SH-SY5Y (cell line): ENCODE measurements at regions not wholly inside any gene's neighbourhood (a gene's known extent, or its start where the extent isn't known, plus 50 kb on each side); places are given as distances from the start of the nearest gene placed in this dataset.

ENCODE experiments used
- GATA2 ChIP-seq: IDR thresholded peaks from 2 replicates; pipeline ENCODE4 v1.6.1; 2011; ENCODE audit warnings: mild to moderate bottlenecking, low read depth, low read length
- GATA3 ChIP-seq: IDR thresholded peaks from 2 replicates; pipeline ENCODE4 v1.6.1; 2011; ENCODE audit warnings: low read depth, mild to moderate bottlenecking, low read length, moderate library complexity

- TF ChIP-seq GATA3 (no peak), GATA2 (no peak)
These were observed 543.5 kb downstream of the OMA1 start for GRCh38 chr1:58003059-58003458.

DNA sequence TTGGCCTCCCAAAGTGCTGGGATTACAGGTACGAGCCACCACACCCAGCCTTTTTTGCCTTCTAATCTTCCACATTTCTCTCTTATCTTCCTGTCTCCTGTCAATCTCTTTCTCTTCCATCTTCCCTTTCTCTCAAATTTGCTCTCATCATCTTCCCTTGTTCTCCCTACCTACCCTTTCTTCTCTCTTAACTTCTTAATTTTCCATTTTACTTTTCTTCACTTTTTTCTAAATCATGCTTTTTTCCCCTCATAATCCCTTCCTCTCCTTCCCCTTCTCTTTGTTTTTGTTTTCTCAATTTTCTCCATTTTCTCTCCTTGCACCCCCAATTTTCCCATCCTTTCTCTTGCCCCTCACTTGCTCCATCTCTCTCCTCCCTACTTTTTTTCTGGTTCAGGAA, 545.7 kb downstream of the OMA1 start:
- TF ChIP-seq GATA3 (no peak), GATA2 (no peak)

DNA sequence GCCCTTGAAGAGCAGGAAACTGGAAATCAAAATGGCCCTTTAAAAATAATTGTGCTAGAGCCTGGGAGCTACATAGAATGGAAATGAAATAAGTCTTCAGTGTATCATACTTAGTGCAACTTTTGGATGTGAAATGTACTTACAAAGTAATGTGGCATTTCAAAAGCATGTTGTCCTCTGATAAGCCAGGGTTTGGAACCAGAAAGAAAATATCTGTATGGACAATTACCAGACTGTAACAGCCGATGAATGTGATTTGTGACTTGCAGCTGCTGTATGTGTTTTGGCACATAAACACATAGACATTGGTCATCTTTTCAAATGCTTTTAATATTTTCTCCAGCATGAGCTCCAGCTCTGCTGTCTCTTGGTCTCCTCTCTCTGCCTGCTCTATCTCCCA, 546.4 kb downstream of the OMA1 start:
- TF ChIP-seq GATA3: no peak
- TF ChIP-seq GATA2: no peak

GRCh38 chr1:57996400-57996799, 550.1 kb downstream of the OMA1 start:
- no peak for TF ChIP-seq GATA3
- no peak for TF ChIP-seq GATA2

DNA sequence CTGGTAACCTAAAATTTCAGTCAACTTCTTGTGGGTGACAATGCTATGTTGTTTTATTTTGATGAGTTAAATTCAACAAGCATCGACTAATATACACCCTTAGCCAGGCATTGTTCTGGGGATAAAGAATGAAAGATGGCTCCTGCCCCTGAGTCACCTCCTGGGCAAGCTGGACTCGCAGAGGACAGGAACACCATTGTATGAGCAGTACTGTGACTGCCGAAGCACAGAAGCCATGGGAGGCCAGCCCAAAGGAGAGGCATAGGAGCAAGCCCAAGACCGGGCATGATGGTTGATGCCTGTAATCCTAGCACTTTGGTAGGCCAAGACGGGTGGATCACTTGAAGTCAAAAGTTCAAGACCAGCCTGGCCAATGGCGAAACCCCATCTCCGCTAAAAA, 555.2 kb downstream of the OMA1 start:
- no peak for TF ChIP-seq GATA2
- TF ChIP-seq GATA3: no peak

- no peak for TF ChIP-seq GATA3
- TF ChIP-seq GATA2: no peak
These were observed 556.6 kb downstream of the OMA1 start for GRCh38 chr1:57989877-57990276.

- TF ChIP-seq GATA3: no peak
- no peak for TF ChIP-seq GATA2
These were observed 559.0 kb downstream of the OMA1 start for GRCh38 chr1:57987523-57987922.

GRCh38 chr1:57986432-57986831, 560.1 kb downstream of the OMA1 start:
- TF ChIP-seq GATA2 (no peak), GATA3 (no peak)

- TF ChIP-seq GATA2: no peak
- no peak for TF ChIP-seq GATA3
These were observed 560.4 kb upstream of the DAB1 start for GRCh38 chr1:57984277-57984676.

DNA sequence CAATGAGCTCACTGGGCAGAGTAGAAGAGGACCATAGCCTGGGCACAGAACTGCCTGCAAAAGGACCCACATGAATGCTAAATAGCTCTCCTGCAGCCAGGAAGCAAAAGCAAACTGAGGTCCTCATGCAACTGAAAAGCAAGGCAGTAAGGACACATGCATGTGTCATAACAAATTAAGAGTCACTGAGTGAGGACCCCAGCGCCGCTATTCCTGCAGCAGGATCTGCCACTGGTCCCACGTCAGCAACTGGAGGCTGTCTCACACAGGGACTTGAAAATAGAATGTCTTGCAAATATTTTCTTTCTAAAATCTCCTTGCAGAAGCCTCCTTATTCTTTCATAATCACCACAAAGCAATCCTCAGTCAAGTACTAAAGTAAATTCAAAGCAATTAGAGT, 559.6 kb upstream of the DAB1 start:
- TF ChIP-seq GATA2 (no peak), GATA3 (no peak)

DNA sequence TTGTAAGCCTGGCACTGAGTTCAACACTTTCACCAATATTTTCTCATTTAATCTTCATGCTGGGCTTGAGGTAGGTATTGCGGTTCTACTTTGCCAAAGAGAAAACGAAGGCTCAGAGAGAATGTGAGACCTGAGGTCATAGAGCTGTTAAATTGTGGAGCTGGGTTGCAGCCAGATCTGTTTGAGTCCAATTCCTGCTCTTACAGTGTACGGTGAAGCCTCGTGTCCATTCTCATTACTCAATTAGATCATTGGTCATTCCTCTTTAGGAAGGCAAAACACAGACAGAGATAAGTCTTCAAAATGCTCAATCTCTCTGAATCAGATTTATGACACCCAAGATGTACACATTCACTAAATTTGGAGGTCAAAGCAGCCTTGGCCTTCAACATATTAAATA, 559.0 kb upstream of the DAB1 start:
- TF ChIP-seq GATA3 (no peak), GATA2 (no peak)

DNA sequence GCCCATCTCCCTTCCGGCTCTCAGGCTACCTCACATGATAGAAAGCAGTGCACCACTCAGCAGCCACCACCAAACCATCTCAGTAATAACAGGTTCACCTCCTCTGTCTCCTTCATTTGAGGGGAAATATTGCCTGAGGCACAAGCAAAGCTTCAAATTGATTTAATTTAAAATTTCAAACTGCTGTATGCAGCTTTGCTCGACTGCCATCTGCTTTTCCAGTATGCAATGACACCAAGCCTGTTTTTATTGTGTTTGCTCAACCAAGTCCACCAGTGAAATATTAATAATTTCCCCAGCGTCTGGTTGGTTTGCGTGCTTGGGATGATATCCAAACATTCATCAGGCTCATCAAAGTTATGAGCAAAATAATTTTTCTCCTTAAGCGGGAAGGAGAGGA, 552.4 kb upstream of the DAB1 start:
- TF ChIP-seq GATA2: no peak

- TF ChIP-seq GATA2: no peak
- no peak for TF ChIP-seq GATA3
These were observed 544.5 kb upstream of the DAB1 start for GRCh38 chr1:57968321-57968720.

DNA sequence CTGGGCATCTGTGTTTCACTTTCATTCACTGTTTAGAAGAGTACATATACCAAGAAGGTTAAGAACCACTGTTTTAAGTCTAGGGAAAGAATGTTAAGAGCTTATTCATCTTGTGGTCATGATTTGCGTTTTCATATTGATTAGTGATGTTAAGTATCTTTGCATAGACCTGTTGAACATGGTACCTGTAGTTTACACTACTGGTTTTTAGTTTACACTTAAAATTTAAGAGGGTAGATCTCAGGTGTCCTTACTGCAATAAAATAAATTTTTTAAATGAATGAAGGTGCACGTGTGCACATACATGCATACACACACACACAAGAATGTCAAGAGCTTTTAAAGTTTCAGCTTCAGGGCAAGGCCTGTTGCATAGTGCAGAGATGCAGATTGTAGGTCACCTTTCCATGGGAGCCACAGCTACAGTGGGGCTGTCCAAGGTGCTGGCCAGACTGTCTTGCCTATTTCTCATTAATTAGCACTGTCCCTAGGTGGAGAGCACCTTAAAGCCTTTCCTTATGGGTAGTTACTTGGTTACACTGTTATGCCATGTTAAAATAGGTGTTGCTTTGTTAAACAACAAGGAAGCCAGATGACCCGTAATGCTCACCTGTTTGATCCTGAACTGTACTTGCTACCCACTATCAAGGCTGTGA, 543.0 kb upstream of the DAB1 start:
- no peak for TF ChIP-seq GATA2
- no peak for TF ChIP-seq GATA3

GRCh38 chr1:57966340-57966739, 542.5 kb upstream of the DAB1 start:
- TF ChIP-seq GATA2 (no peak), GATA3 (no peak)

DNA sequence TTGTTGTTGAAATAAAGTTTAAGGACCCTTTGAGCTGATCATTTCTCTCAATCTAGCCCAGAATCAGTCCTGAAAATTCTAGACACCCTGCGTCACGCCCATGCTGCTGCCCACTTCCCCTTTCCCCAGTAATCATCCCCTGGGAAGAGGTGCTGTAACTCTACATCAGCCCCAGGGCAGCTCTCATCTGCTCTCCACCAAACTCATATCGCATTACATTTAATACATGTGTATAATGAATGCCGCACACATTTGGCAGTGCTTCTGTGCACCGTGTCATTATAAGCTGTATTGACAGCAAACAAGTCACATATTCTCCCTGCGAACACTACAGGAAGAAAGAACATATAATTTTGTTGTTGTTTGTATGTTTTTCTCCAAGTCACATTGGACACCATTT, 539.7 kb upstream of the DAB1 start:
- TF ChIP-seq GATA2 (no peak), GATA3 (no peak)

DNA sequence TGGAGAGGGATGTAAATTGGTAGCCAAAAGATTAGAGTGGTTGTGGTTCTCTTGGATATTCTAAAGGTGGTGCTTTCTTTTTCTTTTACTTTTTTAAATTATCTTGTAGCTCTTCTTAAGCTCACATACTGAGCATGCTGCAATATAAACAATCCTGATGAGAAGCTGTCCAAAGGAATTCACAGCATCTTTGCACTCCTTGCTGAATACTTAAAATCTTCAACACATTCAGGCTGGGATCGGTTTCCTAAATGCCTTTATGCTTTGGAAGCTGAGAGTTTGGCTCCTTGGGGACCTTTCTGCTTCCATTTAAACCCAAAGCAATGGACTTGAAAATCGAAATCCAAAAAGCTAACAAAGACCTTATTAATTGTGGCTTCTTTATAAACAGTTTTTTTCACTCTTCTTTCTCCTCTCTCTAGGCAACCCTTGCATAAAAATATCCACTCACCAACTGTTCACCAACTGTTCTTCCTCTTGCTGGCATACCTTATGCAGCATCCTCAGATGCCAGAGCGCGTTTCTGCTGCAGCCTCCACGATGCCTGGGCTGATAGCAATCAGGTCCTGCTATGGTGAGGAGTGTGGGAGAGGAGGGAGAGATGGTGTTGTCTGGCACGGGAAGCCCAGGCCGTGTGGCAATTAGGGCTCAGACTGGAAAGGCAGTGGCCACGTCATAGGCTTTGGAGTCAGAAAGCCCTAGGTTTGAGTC, 535.8 kb upstream of the DAB1 start:
- peak; percentile 94 for TF ChIP-seq GATA2
- TF ChIP-seq GATA3: peak; percentile 75
